ENCODE measurements at regions not wholly inside any gene's neighbourhood (a gene's known extent, or its start where the extent isn't known, plus 50 kb on each side); places are given as distances from the start of the nearest gene placed in this dataset.
A peak's percentile ranks its signal among the peaks of the same experiment; 100 is the strongest.
"Not testable (repeated sequence)": the region's sequence is repeated elsewhere in the genome, so short reads cannot be mapped to it uniquely, and the experiment has no call there.

DNA sequence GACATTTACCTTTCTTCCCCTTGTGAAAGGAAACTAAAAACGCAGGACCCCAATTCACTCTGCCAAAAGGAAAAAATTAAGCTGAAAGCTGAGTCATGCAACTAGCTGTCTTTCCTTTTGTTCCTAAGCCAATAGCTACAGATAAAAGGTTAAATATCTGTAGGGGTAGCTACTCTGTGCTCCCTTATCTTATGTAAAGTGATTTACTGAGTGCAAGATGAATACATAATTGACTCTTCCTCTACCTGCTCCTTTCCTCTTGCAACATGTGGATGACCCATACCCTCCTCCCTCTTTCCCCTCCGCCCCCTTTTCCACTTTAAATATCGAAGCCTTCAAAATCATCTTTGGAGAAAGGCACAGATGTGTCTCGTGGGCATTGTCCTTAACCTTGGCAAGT is 68.0 kb upstream of the ZNF157 start:
- Histone ChIP-seq H3K9me3 (ENCODE audit: severe bottlenecking) (no peaks in the 10 kb centered on the region), H3K36me3 (ENCODE audit: low read depth) (no peaks in the 10 kb centered on the region), H3K27ac (ENCODE audit: poor library complexity, severe bottlenecking) (no peak overlapping the region), H3K27me3 (ENCODE audit: insufficient read depth, poor library complexity, severe bottlenecking) (no peaks in the 10 kb centered on the region), H3K4me3 (ENCODE audit: severe bottlenecking) (no peak overlapping the region), H3K4me1 (ENCODE audit: insufficient read depth, poor library complexity, severe bottlenecking) (peaks cover 9% of the 10 kb centered on the region)
- TF ChIP-seq CTCF (IDR thresholded peaks at IDR 0.05; ENCODE audit: poor library complexity, severe bottlenecking), result no peak
- DNase-seq (ENCODE audit: low spot score), result no peak
- no peak for ATAC-seq (ENCODE audit: low read depth)

GRCh38 chrX:47306471-47307023 is 63.8 kb upstream of the ZNF157 start:
- H3K36me3 ChIP-seq (ENCODE audit: low read depth); ATAC-seq (ENCODE audit: low read depth); H3K9me3 ChIP-seq (ENCODE audit: severe bottlenecking); DNase-seq (ENCODE audit: low spot score); H3K27me3 ChIP-seq (ENCODE audit: insufficient read depth, poor library complexity, severe bottlenecking); H3K27ac ChIP-seq (ENCODE audit: poor library complexity, severe bottlenecking); H3K4me1 ChIP-seq (ENCODE audit: insufficient read depth, poor library complexity, severe bottlenecking); H3K4me3 ChIP-seq (ENCODE audit: severe bottlenecking): not testable (repeated sequence)

DNA sequence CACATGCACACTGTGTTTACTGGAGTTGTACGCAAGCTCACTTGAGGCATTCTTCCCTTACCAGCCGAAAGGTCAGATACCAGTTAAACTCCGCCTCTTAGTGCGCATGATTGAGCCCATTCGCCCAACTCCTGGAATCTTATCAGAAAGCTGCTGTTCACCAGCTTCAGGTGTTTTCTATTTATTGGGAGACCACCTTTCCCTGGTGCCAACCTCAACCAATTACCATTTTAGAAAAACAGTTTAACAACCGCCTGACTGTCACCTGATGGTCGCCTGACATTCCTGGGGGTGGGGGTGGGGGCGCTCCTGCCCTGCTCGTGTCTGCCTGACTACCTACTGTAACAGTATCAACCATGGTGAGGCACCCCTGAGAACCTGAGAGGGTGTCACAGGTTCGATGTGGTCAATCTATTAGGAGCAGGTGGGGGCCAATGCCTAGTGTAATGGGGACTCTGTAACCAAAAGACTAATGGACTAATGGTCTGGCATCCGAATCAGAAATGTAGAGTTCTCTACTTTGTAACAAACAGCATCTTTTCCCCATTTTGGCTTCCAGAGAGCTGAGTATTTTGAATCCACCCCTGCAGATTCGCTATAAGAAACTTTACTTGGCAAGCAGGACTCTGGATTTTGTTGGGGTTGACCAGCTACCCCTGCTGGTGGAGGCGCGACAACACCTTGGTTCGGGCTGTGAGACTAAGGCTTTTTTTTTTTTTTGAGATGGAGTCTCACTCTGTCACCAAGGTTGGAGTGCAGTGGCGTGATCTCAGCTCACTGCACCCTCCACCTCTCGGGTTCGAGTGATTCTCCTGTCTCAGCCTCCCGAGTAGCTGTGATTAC is 58.2 kb upstream of the ZNF157 start:
- Histone ChIP-seq H3K27me3 (ENCODE audit: insufficient read depth, poor library complexity, severe bottlenecking) (no peaks in the 10 kb centered on the region), H3K36me3 (ENCODE audit: low read depth) (no peaks in the 10 kb centered on the region), H3K27ac (ENCODE audit: poor library complexity, severe bottlenecking) (no peak overlapping the region), H3K4me3 (ENCODE audit: severe bottlenecking) (no peak overlapping the region), H3K4me1 (ENCODE audit: insufficient read depth, poor library complexity, severe bottlenecking) (no peaks in the 10 kb centered on the region), H3K9me3 (ENCODE audit: severe bottlenecking) (no peaks in the 10 kb centered on the region)
- no peak for DNase-seq (ENCODE audit: low spot score)
- TF ChIP-seq CTCF (IDR thresholded peaks at IDR 0.05; ENCODE audit: poor library complexity, severe bottlenecking), result peak; percentile 62
- peak; percentile 46; the same call in 1 of the 3 replicates for ATAC-seq (ENCODE audit: low read depth)

DNA sequence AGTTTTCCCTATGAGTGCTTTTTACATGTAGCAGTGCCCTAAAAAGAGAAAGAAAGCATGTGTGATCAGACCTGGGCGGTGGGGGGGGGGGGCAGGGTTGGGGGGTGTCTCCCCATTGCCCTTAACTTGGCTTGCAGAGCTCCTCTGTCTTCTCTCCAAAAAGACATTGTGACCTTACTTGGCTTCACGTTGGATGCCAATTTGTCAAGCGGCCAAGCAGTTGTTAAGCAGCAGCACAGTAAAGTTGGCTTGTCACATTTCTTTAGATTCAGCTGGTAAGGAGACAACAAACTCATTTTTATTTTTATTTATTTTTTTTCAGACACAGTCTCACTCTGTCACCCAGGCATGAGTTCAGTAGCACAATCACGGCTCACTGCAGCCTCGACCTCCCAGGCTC is 57.3 kb upstream of the ZNF157 start:
- TF ChIP-seq CTCF (IDR thresholded peaks at IDR 0.05; ENCODE audit: poor library complexity, severe bottlenecking), result no peak
- H3K4me1 ChIP-seq (ENCODE audit: insufficient read depth, poor library complexity, severe bottlenecking), result no peaks in the 10 kb centered on the region
- no peak overlapping the region for H3K27ac ChIP-seq (ENCODE audit: poor library complexity, severe bottlenecking)
- ATAC-seq (ENCODE audit: low read depth) (no peak), DNase-seq (ENCODE audit: low spot score) (no peak)
- H3K4me3 ChIP-seq (ENCODE audit: severe bottlenecking), result no peak overlapping the region
- H3K27me3 ChIP-seq (ENCODE audit: insufficient read depth, poor library complexity, severe bottlenecking), result no peaks in the 10 kb centered on the region
- H3K36me3 ChIP-seq (ENCODE audit: low read depth), result no peaks in the 10 kb centered on the region
- H3K9me3 ChIP-seq (ENCODE audit: severe bottlenecking), result no peaks in the 10 kb centered on the region

DNA sequence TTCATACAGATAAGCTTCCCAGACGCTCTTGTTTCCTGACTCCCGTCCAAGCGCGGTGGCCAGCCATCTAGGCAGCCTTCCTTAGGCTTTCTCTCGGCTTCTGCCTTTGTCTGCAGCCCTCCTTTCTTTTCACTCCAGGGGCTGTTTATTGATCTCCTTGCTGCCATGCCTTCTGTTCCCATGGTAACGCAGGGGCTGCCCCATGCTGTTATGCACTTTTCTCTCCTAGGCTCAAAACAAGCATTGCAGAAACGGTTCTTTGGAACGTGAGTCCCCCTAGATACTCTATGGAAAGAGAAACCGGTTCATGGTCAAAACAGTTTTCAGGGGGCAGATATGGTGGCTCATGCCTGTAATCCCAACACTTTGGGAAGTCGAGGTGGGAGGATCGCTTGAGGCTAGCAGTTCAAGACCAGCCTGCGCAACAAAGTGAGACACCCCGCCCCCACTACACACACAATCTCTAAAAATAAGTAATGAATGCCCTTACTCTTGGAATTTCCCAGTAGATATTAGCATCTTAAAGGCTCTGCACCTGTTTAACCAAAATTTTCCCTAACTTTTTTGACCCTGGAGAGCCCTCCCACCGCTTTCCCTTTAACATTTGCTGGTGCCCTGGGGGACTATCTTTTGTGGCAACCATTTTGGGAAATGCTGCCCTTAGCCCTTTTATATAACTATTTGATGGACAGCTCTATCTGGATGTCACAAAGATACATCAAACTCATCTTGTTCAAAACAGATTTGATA is 53.9 kb upstream of the ZNF157 start:
- Histone ChIP-seq H3K9me3 (ENCODE audit: severe bottlenecking) (no peaks in the 10 kb centered on the region), H3K27me3 (ENCODE audit: insufficient read depth, poor library complexity, severe bottlenecking) (no peaks in the 10 kb centered on the region), H3K4me3 (ENCODE audit: severe bottlenecking) (no peak overlapping the region), H3K27ac (ENCODE audit: poor library complexity, severe bottlenecking) (no peak overlapping the region), H3K4me1 (ENCODE audit: insufficient read depth, poor library complexity, severe bottlenecking) (no peaks in the 10 kb centered on the region), H3K36me3 (ENCODE audit: low read depth) (no peaks in the 10 kb centered on the region)
- ATAC-seq (ENCODE audit: low read depth), result no peak
- TF ChIP-seq CTCF (IDR thresholded peaks at IDR 0.05; ENCODE audit: poor library complexity, severe bottlenecking), result no peak
- DNase-seq (ENCODE audit: low spot score), result no peak

All from RWPE2 (cell line).